Transverse colon (tissue), 4 donors: ENCODE measurements at regions not wholly inside any gene's neighbourhood (a gene's known extent, or its start where the extent isn't known, plus 50 kb on each side); places are given as distances from the start of the nearest gene placed in this dataset.

Source experiments
- POLR2A ChIP-seq: fragments of 450-650 bp; IDR thresholded peaks from one replicate; pipeline ENCODE4 v1.6.1; 2016; ENCODE audit warnings: antibody characterized with exemption, mild to moderate bottlenecking, moderate library complexity
- POLR2AphosphoS5 ChIP-seq, 3 donors: sonication (generic); formaldehyde crosslinking; IDR thresholded peaks; one replicate each; pipeline ENCODE4 v1.6.1; 2016; ENCODE audit warnings: antibody characterized with exemption in 3 of 3
- TF ChIP-seq, protein P1 (sequence below), 5 experiments: fragments of 200-600 bp in 3 of 5; fragments of 450-650 bp in 2 of 5; sonication (generic) in 3 of 5; IDR thresholded peaks; 1 replicate in 2 of 5; 2 replicates in 3 of 5; pipeline ENCODE4 v1.5.1; 2016 to 2017; ENCODE audit warnings: antibody characterized with exemption in 5 of 5, inconsistent platforms in 3 of 5, mild to moderate bottlenecking in 2 of 5, moderate library complexity in 1 of 5

GRCh38 chrX:131836161-131836560 lies 186.9 kb upstream of the STK26 start:
- no peak for TF ChIP-seq POLR2AphosphoS5 (IDR thresholded peaks at IDR 0.05)
- TF ChIP-seq, protein P1, sequence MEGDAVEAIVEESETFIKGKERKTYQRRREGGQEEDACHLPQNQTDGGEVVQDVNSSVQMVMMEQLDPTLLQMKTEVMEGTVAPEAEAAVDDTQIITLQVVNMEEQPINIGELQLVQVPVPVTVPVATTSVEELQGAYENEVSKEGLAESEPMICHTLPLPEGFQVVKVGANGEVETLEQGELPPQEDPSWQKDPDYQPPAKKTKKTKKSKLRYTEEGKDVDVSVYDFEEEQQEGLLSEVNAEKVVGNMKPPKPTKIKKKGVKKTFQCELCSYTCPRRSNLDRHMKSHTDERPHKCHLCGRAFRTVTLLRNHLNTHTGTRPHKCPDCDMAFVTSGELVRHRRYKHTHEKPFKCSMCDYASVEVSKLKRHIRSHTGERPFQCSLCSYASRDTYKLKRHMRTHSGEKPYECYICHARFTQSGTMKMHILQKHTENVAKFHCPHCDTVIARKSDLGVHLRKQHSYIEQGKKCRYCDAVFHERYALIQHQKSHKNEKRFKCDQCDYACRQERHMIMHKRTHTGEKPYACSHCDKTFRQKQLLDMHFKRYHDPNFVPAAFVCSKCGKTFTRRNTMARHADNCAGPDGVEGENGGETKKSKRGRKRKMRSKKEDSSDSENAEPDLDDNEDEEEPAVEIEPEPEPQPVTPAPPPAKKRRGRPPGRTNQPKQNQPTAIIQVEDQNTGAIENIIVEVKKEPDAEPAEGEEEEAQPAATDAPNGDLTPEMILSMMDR (IDR thresholded peaks at IDR 0.05), result no peak
- no peak for TF ChIP-seq POLR2A
